ENCODE measurements at regions not wholly inside any gene's neighbourhood (a gene's known extent, or its start where the extent isn't known, plus 50 kb on each side); places are given as distances from the start of the nearest gene placed in this dataset.

DNA sequence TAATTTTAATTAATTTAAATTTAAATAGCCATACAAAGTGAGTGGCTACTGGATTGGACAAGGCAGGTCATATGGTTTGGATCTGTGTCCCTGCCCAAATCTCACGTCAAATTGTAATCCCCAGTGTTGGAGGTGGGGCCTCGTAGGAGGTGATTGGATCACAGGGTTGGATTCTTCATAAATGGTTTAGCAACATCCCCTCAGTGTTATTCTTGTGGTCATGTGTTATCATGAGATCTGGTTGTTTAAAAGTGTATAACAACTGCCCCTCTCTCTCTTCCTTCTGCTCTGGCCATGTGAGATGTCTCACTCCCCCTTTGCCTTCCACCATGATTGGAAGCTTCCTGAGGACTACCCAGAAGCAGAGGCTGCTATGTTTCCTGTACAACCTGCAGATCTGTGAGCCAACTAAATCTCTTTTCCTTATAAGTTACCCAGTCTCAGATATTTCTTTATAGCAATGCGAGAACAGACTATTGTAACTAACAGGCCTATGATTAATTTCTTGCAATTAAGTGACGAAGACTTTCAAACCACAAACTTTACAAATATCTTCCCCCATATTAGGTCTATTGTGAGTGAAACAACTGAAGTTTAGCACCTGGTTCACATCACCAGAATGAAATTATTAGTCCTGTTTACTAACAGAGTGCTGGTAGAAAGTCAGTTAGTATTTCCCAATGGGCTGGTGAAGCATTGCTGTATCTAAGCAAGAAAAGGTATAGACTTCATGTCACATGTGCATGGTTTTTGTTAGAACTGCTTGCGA is 60.0 kb upstream of the TNFAIP3 start:
- Histone ChIP-seq H3K79me2 (ENCODE audit: control insufficient read depth, insufficient read depth, low read length) (no peaks in the 10 kb centered on the region), H4K20me1 (ENCODE audit: control insufficient read depth, insufficient read depth, low read length, poor library complexity, severe bottlenecking) (no peaks in the 10 kb centered on the region), H3K4me1 (ENCODE audit: control insufficient read depth in 2 of 2, insufficient read depth in 2 of 2, low read length in 2 of 2) (peaks cover 16 to 17% of the 10 kb centered on the region in 2 donors), H3K27me3 (replicated peaks in 1 of 4; ENCODE audit: control extremely low read depth in 1 of 4, control insufficient read depth in 3 of 4, insufficient read depth in 4 of 4, low read length in 3 of 4) (no peaks in the 10 kb centered on the region), H3K9me3 (ENCODE audit: control extremely low read depth in 1 of 3, control insufficient read depth in 2 of 3, insufficient read depth in 1 of 3, low read length in 2 of 3) (no peaks in the 10 kb centered on the region), H3K4me2 (replicated peaks; ENCODE audit: low read depth, low read length, poor library complexity, severe bottlenecking) (no peak overlapping the region), H2AFZ (ENCODE audit: insufficient read depth, low read depth, low read length, poor library complexity, severe bottlenecking) (no peak overlapping the region), H3K36me3 (replicated peaks in 1 of 2; ENCODE audit: control extremely low read depth in 1 of 2, control insufficient read depth in 1 of 2, extremely low read depth in 1 of 2, insufficient read depth in 2 of 2, low read length in 1 of 2) (no peaks in the 10 kb centered on the region), H3K9ac (ENCODE audit: low read length) (no peak overlapping the region), H3K27ac (ENCODE audit: low read length in 2 of 2) (no peak overlapping the region), H3K4me3 (ENCODE audit: control extremely low read depth in 1 of 5, extremely low read depth in 1 of 5, insufficient read depth in 1 of 5, low read depth in 2 of 5, low read length in 4 of 5) (no peak overlapping the region)
- ChIA-PET CTCF (interaction anchor here (1.5 to 1.6 kb wide), 2 partner anchors 7 to 132 kb away, joined by 3 to 5 read pairs; no protein-coding TSS in a partner anchor), POLR2A (no interaction called here)
- no peak overlapping the region for H3K27ac Mint-ChIP-seq
- intact Hi-C loops (cut with micrococcal nuclease), result no loop called here
- 100% methylated on average over 1 of the region's 5 CpGs for WGBS (ENCODE audit: insufficient coverage)
- ATAC-seq (ENCODE audit: low read depth) (no peak), DNase-seq (no peak)
- H3K4me1 Mint-ChIP-seq, result peaks cover 19% of the 10 kb centered on the region
- TF ChIP-seq EZH2 (IDR thresholded peaks at IDR 0.05; ENCODE audit: borderline replicate concordance, insufficient read depth, low read depth, low read length, poor library complexity, severe bottlenecking), result no peak
- TF ChIP-seq, protein P1, sequence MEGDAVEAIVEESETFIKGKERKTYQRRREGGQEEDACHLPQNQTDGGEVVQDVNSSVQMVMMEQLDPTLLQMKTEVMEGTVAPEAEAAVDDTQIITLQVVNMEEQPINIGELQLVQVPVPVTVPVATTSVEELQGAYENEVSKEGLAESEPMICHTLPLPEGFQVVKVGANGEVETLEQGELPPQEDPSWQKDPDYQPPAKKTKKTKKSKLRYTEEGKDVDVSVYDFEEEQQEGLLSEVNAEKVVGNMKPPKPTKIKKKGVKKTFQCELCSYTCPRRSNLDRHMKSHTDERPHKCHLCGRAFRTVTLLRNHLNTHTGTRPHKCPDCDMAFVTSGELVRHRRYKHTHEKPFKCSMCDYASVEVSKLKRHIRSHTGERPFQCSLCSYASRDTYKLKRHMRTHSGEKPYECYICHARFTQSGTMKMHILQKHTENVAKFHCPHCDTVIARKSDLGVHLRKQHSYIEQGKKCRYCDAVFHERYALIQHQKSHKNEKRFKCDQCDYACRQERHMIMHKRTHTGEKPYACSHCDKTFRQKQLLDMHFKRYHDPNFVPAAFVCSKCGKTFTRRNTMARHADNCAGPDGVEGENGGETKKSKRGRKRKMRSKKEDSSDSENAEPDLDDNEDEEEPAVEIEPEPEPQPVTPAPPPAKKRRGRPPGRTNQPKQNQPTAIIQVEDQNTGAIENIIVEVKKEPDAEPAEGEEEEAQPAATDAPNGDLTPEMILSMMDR (IDR thresholded peaks at IDR 0.05), result no peak
- H3K4me3 Mint-ChIP-seq, result no peak overlapping the region
- no peaks in the 10 kb centered on the region for H3K27me3 Mint-ChIP-seq
- peaks cover 4% of the 10 kb centered on the region for H3K9me3 Mint-ChIP-seq (ENCODE audit: insufficient read depth)

DNA sequence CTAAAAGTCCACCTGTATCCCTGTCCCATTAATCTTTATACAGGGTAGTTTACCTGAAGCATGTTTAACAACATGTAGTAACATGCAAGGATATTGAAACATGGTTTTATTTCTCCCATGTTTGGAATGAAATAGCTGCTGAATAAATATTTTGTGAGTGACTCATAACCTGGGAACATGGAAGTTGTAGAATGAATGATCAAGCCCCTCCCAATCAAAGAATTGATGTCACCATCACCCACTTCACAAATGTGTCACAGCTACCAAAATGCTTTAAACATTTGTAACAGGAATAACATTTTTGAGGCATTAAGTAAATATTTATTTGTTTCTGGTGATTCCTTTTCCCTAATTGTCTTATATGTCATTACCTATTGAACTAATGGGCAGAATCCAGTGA is 58.9 kb upstream of the TNFAIP3 start:
- Histone ChIP-seq H3K9me3 (ENCODE audit: control extremely low read depth in 1 of 3, control insufficient read depth in 2 of 3, insufficient read depth in 1 of 3, low read length in 2 of 3) (no peaks in the 10 kb centered on the region), H3K79me2 (ENCODE audit: control insufficient read depth, insufficient read depth, low read length) (no peaks in the 10 kb centered on the region), H3K4me3 (ENCODE audit: control extremely low read depth in 1 of 5, extremely low read depth in 1 of 5, insufficient read depth in 1 of 5, low read depth in 2 of 5, low read length in 4 of 5) (no peak overlapping the region), H3K36me3 (replicated peaks in 1 of 2; ENCODE audit: control extremely low read depth in 1 of 2, control insufficient read depth in 1 of 2, extremely low read depth in 1 of 2, insufficient read depth in 2 of 2, low read length in 1 of 2) (no peaks in the 10 kb centered on the region), H3K9ac (ENCODE audit: low read length) (no peak overlapping the region), H4K20me1 (ENCODE audit: control insufficient read depth, insufficient read depth, low read length, poor library complexity, severe bottlenecking) (no peaks in the 10 kb centered on the region), H3K27ac (ENCODE audit: low read length in 2 of 2) (no peak overlapping the region), H3K4me2 (replicated peaks; ENCODE audit: low read depth, low read length, poor library complexity, severe bottlenecking) (no peak overlapping the region), H3K4me1 (ENCODE audit: control insufficient read depth in 2 of 2, insufficient read depth in 2 of 2, low read length in 2 of 2) (peaks cover 16 to 19% of the 10 kb centered on the region in 2 donors), H3K27me3 (replicated peaks in 1 of 4; ENCODE audit: control extremely low read depth in 1 of 4, control insufficient read depth in 3 of 4, insufficient read depth in 4 of 4, low read length in 3 of 4) (no peaks in the 10 kb centered on the region), H2AFZ (ENCODE audit: insufficient read depth, low read depth, low read length, poor library complexity, severe bottlenecking) (no peak overlapping the region)
- CTCF ChIA-PET, result interaction anchor here (1.5 to 1.6 kb wide), 2 partner anchors 8 to 131 kb away, joined by 3 to 5 read pairs; no protein-coding TSS in a partner anchor
- TF ChIP-seq EZH2 (IDR thresholded peaks at IDR 0.05; ENCODE audit: borderline replicate concordance, insufficient read depth, low read depth, low read length, poor library complexity, severe bottlenecking), result no peak
- TF ChIP-seq, protein P1 (IDR thresholded peaks at IDR 0.05), result no peak
- intact Hi-C loops (cut with micrococcal nuclease), result no loop called here
- Mint-ChIP-seq H3K27me3 (no peaks in the 10 kb centered on the region), H3K4me1 (peaks cover 21% of the 10 kb centered on the region), H3K4me3 (no peak overlapping the region), H3K27ac (no peak overlapping the region), H3K9me3 (ENCODE audit: insufficient read depth) (peaks cover 4% of the 10 kb centered on the region)
- POLR2A ChIA-PET, result no interaction called here
- ATAC-seq (ENCODE audit: low read depth) (no peak), DNase-seq (no peak)
